Left ventricle myocardium inferior (tissue), 1 donor: ENCODE measurements at regions not wholly inside any gene's neighbourhood (a gene's known extent, or its start where the extent isn't known, plus 50 kb on each side); places are given as distances from the start of the nearest gene placed in this dataset.

Source experiments
- DNase-seq: peaks from one replicate; pipeline ENCODE4 v3.0.0-alpha.2; 2020
- H3K27ac ChIP-seq: fragments of 200-600 bp; replicated peaks from 2 replicates; pipeline ENCODE4 v1.8.0; 2021
- H3K27me3 ChIP-seq: fragments of 200-600 bp; 2 replicates; pipeline ENCODE4 v1.8.0; 2021; ENCODE audit warnings: low read depth
- H3K36me3 ChIP-seq: fragments of 200-600 bp; 2 replicates; pipeline ENCODE4 v1.8.0; 2021
- H3K4me1 ChIP-seq: fragments of 200-600 bp; 2 replicates; pipeline ENCODE4 v1.8.0; 2021
- H3K4me3 ChIP-seq: fragments of 200-600 bp; 2 replicates; pipeline ENCODE4 v1.8.0; 2021; ENCODE audit warnings: mild to moderate bottlenecking, moderate library complexity
- H3K9me3 ChIP-seq: fragments of 200-600 bp; replicated peaks from 2 replicates; pipeline ENCODE4 v1.8.0; 2021
- intact Hi-C: fragments of 100-400 bp; cut with micrococcal nuclease; formaldehyde crosslinking; loops from one replicate; pipeline ENCODE4 v1.11.0; 2022
- TF ChIP-seq, protein P1 (sequence below): fragments of 200-600 bp; IDR thresholded peaks from 2 replicates; pipeline ENCODE4 v1.8.0; 2021; ENCODE audit warnings: antibody characterized with exemption, mild to moderate bottlenecking, borderline replicate concordance
- donor health status: DM: no; HTN: yes; CAD: no; lungs with severe emphysema.

DNA sequence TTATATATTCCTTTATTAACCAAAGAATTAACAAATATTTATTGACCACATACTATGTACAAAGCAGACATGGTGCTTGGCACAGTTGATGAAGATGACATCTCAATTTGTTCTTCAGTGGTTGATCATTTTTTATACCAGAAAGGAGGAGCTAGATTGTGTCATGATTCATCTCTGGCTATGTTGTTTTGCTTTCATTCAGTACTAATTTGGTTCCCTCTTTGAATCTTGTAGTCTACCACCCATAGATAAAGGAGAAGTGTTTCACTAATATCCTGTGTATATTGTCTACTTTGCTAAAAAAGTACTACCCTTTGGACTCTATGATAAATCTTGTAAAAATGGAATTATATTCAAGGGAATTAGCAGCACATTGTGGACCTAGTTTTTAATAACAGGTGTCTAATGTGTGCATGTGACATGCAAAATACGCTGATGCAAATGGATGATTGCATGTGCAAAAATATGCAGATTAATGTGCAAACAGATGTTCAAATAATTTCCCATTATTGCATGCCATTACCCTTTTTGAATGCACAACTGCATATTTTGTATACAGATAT lies 313.2 kb upstream of the ZEB2 start:
- TF ChIP-seq, protein P1, sequence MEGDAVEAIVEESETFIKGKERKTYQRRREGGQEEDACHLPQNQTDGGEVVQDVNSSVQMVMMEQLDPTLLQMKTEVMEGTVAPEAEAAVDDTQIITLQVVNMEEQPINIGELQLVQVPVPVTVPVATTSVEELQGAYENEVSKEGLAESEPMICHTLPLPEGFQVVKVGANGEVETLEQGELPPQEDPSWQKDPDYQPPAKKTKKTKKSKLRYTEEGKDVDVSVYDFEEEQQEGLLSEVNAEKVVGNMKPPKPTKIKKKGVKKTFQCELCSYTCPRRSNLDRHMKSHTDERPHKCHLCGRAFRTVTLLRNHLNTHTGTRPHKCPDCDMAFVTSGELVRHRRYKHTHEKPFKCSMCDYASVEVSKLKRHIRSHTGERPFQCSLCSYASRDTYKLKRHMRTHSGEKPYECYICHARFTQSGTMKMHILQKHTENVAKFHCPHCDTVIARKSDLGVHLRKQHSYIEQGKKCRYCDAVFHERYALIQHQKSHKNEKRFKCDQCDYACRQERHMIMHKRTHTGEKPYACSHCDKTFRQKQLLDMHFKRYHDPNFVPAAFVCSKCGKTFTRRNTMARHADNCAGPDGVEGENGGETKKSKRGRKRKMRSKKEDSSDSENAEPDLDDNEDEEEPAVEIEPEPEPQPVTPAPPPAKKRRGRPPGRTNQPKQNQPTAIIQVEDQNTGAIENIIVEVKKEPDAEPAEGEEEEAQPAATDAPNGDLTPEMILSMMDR, result no peak
- Histone ChIP-seq H3K27me3 (no peaks in the 10 kb centered on the region), H3K4me3 (no peak overlapping the region), H3K36me3 (no peaks in the 10 kb centered on the region), H3K4me1 (peaks cover 12% of the 10 kb centered on the region), H3K27ac (no peak overlapping the region), H3K9me3 (no peaks in the 10 kb centered on the region)
- intact Hi-C loops, result no loop called here
- DNase-seq, result no peak

GRCh38 chr2:144832048-144832447 lies 312.1 kb upstream of the ZEB2 start:
- peaks cover 12% of the 10 kb centered on the region for H3K4me1 ChIP-seq
- no peak overlapping the region for H3K27ac ChIP-seq
- intact Hi-C loops, result no loop called here
- no peaks in the 10 kb centered on the region for H3K9me3 ChIP-seq
- no peak for DNase-seq
- TF ChIP-seq, protein P1, result no peak
- no peaks in the 10 kb centered on the region for H3K36me3 ChIP-seq
- H3K4me3 ChIP-seq, result no peak overlapping the region
- no peaks in the 10 kb centered on the region for H3K27me3 ChIP-seq

GRCh38 chr2:144830543-144830942 lies 310.6 kb upstream of the ZEB2 start:
- intact Hi-C loops, result no loop called here
- Histone ChIP-seq H3K27ac (no peak overlapping the region), H3K36me3 (no peaks in the 10 kb centered on the region), H3K4me3 (no peak overlapping the region), H3K27me3 (no peaks in the 10 kb centered on the region), H3K4me1 (peaks cover 4% of the 10 kb centered on the region), H3K9me3 (no peaks in the 10 kb centered on the region)
- DNase-seq, result no peak
- TF ChIP-seq, protein P1, result no peak

DNA sequence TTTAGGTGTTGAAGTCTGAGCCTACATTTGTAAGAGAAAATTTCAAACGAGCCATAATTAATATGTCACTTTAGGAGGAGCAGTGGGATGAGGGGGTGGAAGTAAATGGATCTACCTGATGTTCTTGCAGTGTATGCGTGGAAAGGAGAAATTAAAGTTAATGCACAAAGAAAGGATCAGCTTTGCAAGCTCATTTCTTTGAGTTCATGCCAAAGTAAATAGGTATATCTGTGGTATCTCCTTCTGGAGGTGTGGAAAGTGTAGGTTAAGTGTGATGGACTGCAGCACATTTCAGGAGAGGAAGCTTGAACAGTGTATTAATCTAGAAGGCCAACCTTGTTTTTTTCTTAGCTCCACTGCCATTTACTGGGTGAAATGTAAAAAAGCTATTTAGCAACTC lies 307.5 kb upstream of the ZEB2 start:
- TF ChIP-seq, protein P1, result no peak
- no peak overlapping the region for H3K4me3 ChIP-seq
- no peak for DNase-seq
- peaks cover 8% of the 10 kb centered on the region for H3K9me3 ChIP-seq
- intact Hi-C loops, result no loop called here
- H3K4me1 ChIP-seq, result no peaks in the 10 kb centered on the region
- H3K27me3 ChIP-seq, result no peaks in the 10 kb centered on the region
- H3K36me3 ChIP-seq, result no peaks in the 10 kb centered on the region
- H3K27ac ChIP-seq, result no peak overlapping the region

DNA sequence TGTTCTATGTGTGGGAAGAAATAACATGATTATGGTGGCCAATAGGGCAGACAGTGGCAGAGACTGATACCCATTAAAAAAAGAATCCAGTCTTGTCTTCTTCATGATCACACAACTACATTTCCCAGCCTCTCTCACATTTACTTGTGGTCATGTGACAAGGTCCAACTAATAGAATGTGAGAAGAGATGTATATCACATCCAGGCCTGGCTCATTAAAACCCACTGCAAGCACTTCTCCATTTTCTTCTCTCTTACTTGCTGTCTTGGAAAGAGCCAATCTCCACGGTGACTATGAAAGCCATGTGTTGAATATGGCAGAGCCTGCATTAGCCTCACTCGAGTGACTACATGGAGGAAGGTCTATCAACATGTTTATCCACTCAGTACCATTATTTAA lies 306.2 kb upstream of the ZEB2 start:
- Histone ChIP-seq H3K4me1 (no peaks in the 10 kb centered on the region), H3K4me3 (no peak overlapping the region), H3K27me3 (no peaks in the 10 kb centered on the region), H3K27ac (no peak overlapping the region), H3K9me3 (peaks cover 20% of the 10 kb centered on the region), H3K36me3 (no peaks in the 10 kb centered on the region)
- intact Hi-C loops, result no loop called here
- DNase-seq, result no peak
- TF ChIP-seq, protein P1, result no peak
